Glutamatergic neuron (in vitro differentiated cells): ENCODE measurements at regions not wholly inside any gene's neighbourhood (a gene's known extent, or its start where the extent isn't known, plus 50 kb on each side); places are given as distances from the start of the nearest gene placed in this dataset.

Experiments
- DNase-seq: peaks from one replicate; pipeline ENCODE4 v3.0.0; 2022
- H3K27ac Mint-ChIP-seq: one replicate; pipeline ENCODE4 v1.8.0; 2020; ENCODE audit warnings: mild to moderate bottlenecking, mixed read lengths, inconsistent platforms; ENCODE audit not compliant: unreplicated experiment
- H3K27me3 Mint-ChIP-seq: one replicate; pipeline ENCODE4 v1.8.0; 2020; ENCODE audit warnings: mild to moderate bottlenecking, moderate library complexity, mixed read lengths, inconsistent platforms; ENCODE audit not compliant: unreplicated experiment
- H3K36me3 Mint-ChIP-seq: one replicate; pipeline ENCODE4 v1.8.0; 2020; ENCODE audit warnings: mild to moderate bottlenecking, mixed read lengths, inconsistent platforms; ENCODE audit not compliant: unreplicated experiment
- H3K4me1 Mint-ChIP-seq: one replicate; pipeline ENCODE4 v1.8.0; 2020; ENCODE audit warnings: mild to moderate bottlenecking, low read depth, mixed read lengths, inconsistent platforms; ENCODE audit not compliant: unreplicated experiment
- H3K4me3 Mint-ChIP-seq: one replicate; pipeline ENCODE4 v1.8.0; 2020; ENCODE audit warnings: mild to moderate bottlenecking, mixed read lengths, inconsistent platforms; ENCODE audit not compliant: unreplicated experiment
- H3K9me3 Mint-ChIP-seq: one replicate; pipeline ENCODE4 v1.8.0; 2020; ENCODE audit warnings: mild to moderate bottlenecking, moderate library complexity, mixed read lengths, inconsistent platforms; ENCODE audit not compliant: unreplicated experiment
- CTCF ChIP-seq: fragments of 200-600 bp; sonication (generic); IDR thresholded peaks from one replicate; pipeline ENCODE4 v1.5.0; 2021; ENCODE audit not compliant: partially characterized antibody, unreplicated experiment

DNA sequence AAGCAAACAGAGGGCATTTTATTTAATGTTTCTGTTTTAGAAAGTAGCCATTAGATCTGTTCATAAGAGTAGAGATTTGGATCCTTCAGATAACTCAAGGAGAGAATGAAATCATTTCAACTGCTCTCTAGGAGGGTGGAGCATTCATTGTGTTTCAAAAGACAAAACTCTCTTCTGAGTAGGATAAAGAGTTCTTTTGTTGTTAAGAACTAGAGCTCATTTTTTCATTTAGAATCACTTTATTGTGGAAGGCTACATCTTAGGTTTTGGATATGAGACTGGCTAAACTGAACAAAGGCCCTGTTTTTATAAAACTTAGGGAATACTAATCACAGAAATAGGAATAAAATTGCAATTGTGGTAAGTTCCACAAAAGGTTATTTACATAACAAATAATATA lies 193.9 kb upstream of the PCDH10 start:
- H3K9me3 Mint-ChIP-seq: no peaks in the 10 kb centered on the region
- H3K27ac Mint-ChIP-seq: no peak overlapping the region
- no peak for DNase-seq
- H3K4me1 Mint-ChIP-seq: no peaks in the 10 kb centered on the region
- TF ChIP-seq CTCF: no peak
- H3K4me3 Mint-ChIP-seq: no peak overlapping the region
- H3K36me3 Mint-ChIP-seq: no peaks in the 10 kb centered on the region
- H3K27me3 Mint-ChIP-seq: no peaks in the 10 kb centered on the region

- Mint-ChIP-seq H3K36me3 (no peaks in the 10 kb centered on the region), H3K27me3 (no peaks in the 10 kb centered on the region), H3K27ac (no peak overlapping the region), H3K4me1 (no peaks in the 10 kb centered on the region), H3K4me3 (no peak overlapping the region), H3K9me3 (no peaks in the 10 kb centered on the region)
- no peak for DNase-seq
- no peak for TF ChIP-seq CTCF
Measured at GRCh38 chr4:132956962-132957361, 192.1 kb upstream of the PCDH10 start.

- DNase-seq: no peak
- no peak overlapping the region for H3K27ac Mint-ChIP-seq
- no peaks in the 10 kb centered on the region for H3K9me3 Mint-ChIP-seq
- H3K36me3 Mint-ChIP-seq: no peaks in the 10 kb centered on the region
- H3K4me3 Mint-ChIP-seq: no peak overlapping the region
- no peaks in the 10 kb centered on the region for H3K27me3 Mint-ChIP-seq
- no peak for TF ChIP-seq CTCF
- no peaks in the 10 kb centered on the region for H3K4me1 Mint-ChIP-seq
Measured at GRCh38 chr4:132958457-132959263, 190.4 kb upstream of the PCDH10 start.

DNA sequence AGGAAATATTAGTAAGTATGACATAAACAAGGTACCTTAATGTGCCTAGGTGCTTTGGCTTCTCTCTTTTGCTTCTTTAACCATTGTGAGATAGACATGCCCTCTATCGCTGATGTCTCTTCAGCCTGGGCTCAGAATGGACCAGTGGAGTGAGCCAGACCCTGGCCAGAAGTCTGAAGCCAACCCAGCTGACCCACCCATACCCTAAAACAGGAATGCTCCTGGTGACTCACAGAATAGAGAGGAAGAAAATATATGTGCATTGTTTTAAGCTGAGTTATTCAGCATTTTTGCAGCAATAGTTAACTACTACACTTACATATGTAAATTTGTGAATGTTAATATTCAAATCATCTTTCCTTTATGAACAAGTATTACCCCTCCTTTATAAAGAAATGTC lies 167.5 kb upstream of the PCDH10 start:
- Mint-ChIP-seq H3K4me3 (no peak overlapping the region), H3K27me3 (no peaks in the 10 kb centered on the region), H3K27ac (no peak overlapping the region), H3K36me3 (no peaks in the 10 kb centered on the region), H3K9me3 (no peaks in the 10 kb centered on the region), H3K4me1 (no peaks in the 10 kb centered on the region)
- DNase-seq: no peak
- TF ChIP-seq CTCF: no peak

GRCh38 chr4:132982151-132982550 lies 166.9 kb upstream of the PCDH10 start:
- Mint-ChIP-seq H3K27me3 (no peaks in the 10 kb centered on the region), H3K36me3 (no peaks in the 10 kb centered on the region), H3K27ac (no peak overlapping the region), H3K4me1 (no peaks in the 10 kb centered on the region), H3K9me3 (no peaks in the 10 kb centered on the region), H3K4me3 (no peak overlapping the region)
- no peak for TF ChIP-seq CTCF
- DNase-seq: no peak
